HCT116 (cell line): ENCODE measurements at regions not wholly inside any gene's neighbourhood (a gene's known extent, or its start where the extent isn't known, plus 50 kb on each side); places are given as distances from the start of the nearest gene placed in this dataset.

Experiments used
- ATAC-seq: fragments of 200-7000 bp; cut with Tn5 transposase; 2 replicates; pipeline ENCODE4 v1.9.1; 2020; ENCODE audit warnings: mild to moderate bottlenecking, moderate library complexity
- BruUV-seq: library from RNA; stranded (reverse); fragments of 400-500 nt; replicated peaks from 2 replicates; lab custom pipeline; 2021; lab: Mats Ljungman, UMichigan
- CTCF ChIA-PET: fragments of 300-600 bp; sonication (Branson Sonifier 250); formaldehyde crosslinking; loops from one replicate; lab custom pipeline; 2021; ENCODE audit warnings: antibody characterized with exemption; lab: Charles Lee
- POLR2A ChIA-PET: fragments of 300-600, 350-600 bp; sonication (Branson Sonifier 250); formaldehyde crosslinking; loops from one replicate; lab custom pipeline; 2021; ENCODE audit warnings: antibody characterized with exemption; lab: Charles Lee
- RAD21 ChIA-PET, 2 experiments: fragments of 300-600 bp; sonication (Branson Sonifier 250); formaldehyde crosslinking; loops; one replicate each; lab custom pipeline; 2023; ENCODE audit warnings: low total read pairs in 2 of 2; ENCODE audit not compliant: uncharacterized antibody in 2 of 2, unreplicated experiment in 2 of 2, low non-redundant PET in 1 of 2; lab: Charles Lee
- DNase-seq: peaks from one replicate; pipeline ENCODE4 v3.0.0-alpha.2; 2010; ENCODE audit warnings: low read depth, low spot score
- H2AFZ ChIP-seq: fragments of 200-600 bp; shearing (Covaris generic), sonication (generic); 2 replicates; pipeline ENCODE4 v1.6.1; 2017; ENCODE audit warnings: low read depth, mixed run types, mixed read lengths, antibody characterized with exemption, low read length; ENCODE audit not compliant: poor library complexity, severe bottlenecking
- H3K27ac ChIP-seq: 2 replicates; pipeline ENCODE4 v1.5.1; 2012; ENCODE audit warnings: low read depth, low read length
- H3K27me3 ChIP-seq: fragments of 200-600 bp; sonication (generic); 2 replicates; pipeline ENCODE4 v1.6.1; 2016; ENCODE audit warnings: mixed run types, low read length, mixed read lengths; ENCODE audit not compliant: insufficient read depth
- H3K36me3 ChIP-seq, 2 experiments: fragments of 200-500 bp in 1 of 2; fragments of 200-600 bp in 1 of 2; sonication (Bioruptor generic) in 1 of 2; sonication (generic) in 1 of 2; 2 replicates each; pipeline versions ENCODE4 v1.5.1 to v1.6.1; 2014 to 2016; ENCODE audit warnings: low read length in 2 of 2, inconsistent platforms in 1 of 2, mixed read lengths in 1 of 2, mixed run types in 1 of 2; ENCODE audit not compliant: insufficient read depth in 2 of 2, control insufficient read depth in 1 of 2
- H3K4me1 ChIP-seq, 2 experiments: fragments of 200-600 bp in 1 of 2; sonication (generic) in 1 of 2; 2 replicates each; pipeline versions ENCODE4 v1.5.1 to v1.6.1; 2012 to 2017; ENCODE audit warnings: low read length in 2 of 2, inconsistent platforms in 1 of 2, mild to moderate bottlenecking in 1 of 2, mixed read lengths in 1 of 2, mixed run types in 1 of 2, moderate library complexity in 1 of 2; ENCODE audit not compliant: insufficient read depth in 2 of 2, control insufficient read depth in 1 of 2
- H3K4me2 ChIP-seq: fragments of 200-600 bp; sonication (generic); 2 replicates; pipeline ENCODE4 v1.6.1; 2017; ENCODE audit warnings: mixed run types, low read length, mixed read lengths
- H3K4me3 ChIP-seq, 2 experiments: fragments of 200-600 bp in 1 of 2; sonication (generic) in 1 of 2; replicated peaks in 1 of 2; 2 replicates each; pipeline ENCODE4 v1.5.1; 2011 to 2016; ENCODE audit warnings: low read length in 2 of 2, control low read depth in 1 of 2, low read depth in 1 of 2, mild to moderate bottlenecking in 1 of 2, mixed read lengths in 1 of 2, mixed run types in 1 of 2
- H3K79me2 ChIP-seq: fragments of 200-600 bp; sonication (generic); 2 replicates; pipeline ENCODE4 v1.6.1; 2017; ENCODE audit warnings: mild to moderate bottlenecking, mixed run types, low read length, moderate library complexity, mixed read lengths; ENCODE audit not compliant: insufficient read depth
- H3K9ac ChIP-seq: fragments of 200-600 bp; sonication (generic); 2 replicates; pipeline ENCODE4 v1.6.1; 2016; ENCODE audit warnings: low read length, mixed read lengths
- H3K9me2 ChIP-seq: fragments of 200-600 bp; sonication (generic), shearing (Covaris generic); 2 replicates; pipeline ENCODE4 v1.6.1; 2017; ENCODE audit warnings: mixed run types, mild to moderate bottlenecking, moderate library complexity; ENCODE audit not compliant: insufficient read depth
- H3K9me3 ChIP-seq, 2 experiments: fragments of 200-500 bp in 1 of 2; fragments of 200-600 bp in 1 of 2; sonication (Bioruptor generic) in 1 of 2; sonication (generic) in 1 of 2; 2 replicates each; pipeline ENCODE4 v1.6.1; 2014 to 2017; ENCODE audit warnings: low read length in 2 of 2, mixed read lengths in 2 of 2, inconsistent platforms in 1 of 2, low read depth in 1 of 2, mild to moderate bottlenecking in 1 of 2, mixed run types in 1 of 2, moderate library complexity in 1 of 2; ENCODE audit not compliant: control insufficient read depth in 1 of 2, insufficient read depth in 1 of 2
- H4K20me1 ChIP-seq: fragments of 200-600 bp; sonication (generic), shearing (Covaris generic); 2 replicates; pipeline ENCODE4 v1.6.1; 2017; ENCODE audit warnings: mixed run types, mild to moderate bottlenecking, moderate library complexity; ENCODE audit not compliant: insufficient read depth
- FOSL1 ChIP-seq: IDR thresholded peaks from 2 replicates; pipeline ENCODE4 v1.6.1; 2012; ENCODE audit warnings: low read depth
- POLR2AphosphoS5 ChIP-seq: IDR thresholded peaks from 2 replicates; pipeline ENCODE4 v1.6.1; 2011; ENCODE audit warnings: mild to moderate bottlenecking, low read depth, low read length, moderate library complexity
- RAD21 ChIP-seq: IDR thresholded peaks from 2 replicates; pipeline ENCODE4 v1.6.1; 2012; ENCODE audit warnings: low read depth, mild to moderate bottlenecking
- TCF7L2 ChIP-seq: IDR thresholded peaks from 2 replicates; pipeline ENCODE4 v1.7.0; 2011; ENCODE audit warnings: borderline replicate concordance, inconsistent platforms; ENCODE audit not compliant: insufficient read depth, insufficient read length; ENCODE audit errors: extremely low read depth
- YY1 ChIP-seq: IDR thresholded peaks from 2 replicates; pipeline ENCODE4 v1.6.1; 2011; ENCODE audit warnings: low read length, low read depth, moderate library complexity, mild to moderate bottlenecking; ENCODE audit not compliant: insufficient replicate concordance; ENCODE audit errors: extremely low read depth
- ZFX ChIP-seq: fragments of 450-650 bp; IDR thresholded peaks from 2 replicates; pipeline ENCODE4 v1.6.1; 2017
- ZNF274 ChIP-seq: fragments of 200-500 bp; sonication (Bioruptor generic); IDR thresholded peaks from 2 replicates; pipeline ENCODE4 v1.6.1; 2014; ENCODE audit warnings: mild to moderate bottlenecking, low read depth, low read length, inconsistent platforms
- intact Hi-C: fragments of 100-400 bp; cut with micrococcal nuclease; formaldehyde crosslinking; loops from 2 replicates; pipeline ENCODE4 v1.10.0; 2022
- TF ChIP-seq, protein P1 (sequence below): IDR thresholded peaks from 2 replicates; pipeline ENCODE4 v1.6.1; 2012
- TF ChIP-seq, protein P2 (sequence below): IDR thresholded peaks from 2 replicates; pipeline ENCODE4 v1.6.1; 2011; ENCODE audit warnings: mild to moderate bottlenecking, low read length, moderate library complexity; ENCODE audit not compliant: insufficient replicate concordance; ENCODE audit errors: extremely low read depth

DNA sequence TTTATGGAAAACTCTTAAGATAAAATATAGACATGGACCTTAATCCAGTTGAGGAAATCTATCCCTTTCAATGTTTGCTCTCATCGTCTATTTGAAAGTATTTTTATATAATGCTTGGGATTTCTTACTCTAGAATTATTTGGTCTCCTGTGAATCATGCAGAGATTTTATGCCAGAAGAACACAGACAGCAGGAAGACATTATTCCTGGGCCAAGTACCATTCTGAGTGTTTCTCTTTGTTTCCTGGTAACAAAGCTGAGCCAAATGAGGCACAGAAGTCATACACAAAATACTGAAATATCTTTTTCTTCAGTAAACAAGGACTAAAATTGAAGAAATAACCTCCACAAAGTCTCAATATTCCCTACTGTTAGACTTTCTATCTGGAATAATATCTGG lies 538.2 kb upstream of the EYS start (continued):
- no peak for TF ChIP-seq ZNF274
- TF ChIP-seq, protein P1, sequence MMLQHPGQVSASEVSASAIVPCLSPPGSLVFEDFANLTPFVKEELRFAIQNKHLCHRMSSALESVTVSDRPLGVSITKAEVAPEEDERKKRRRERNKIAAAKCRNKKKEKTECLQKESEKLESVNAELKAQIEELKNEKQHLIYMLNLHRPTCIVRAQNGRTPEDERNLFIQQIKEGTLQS, result no peak
- TF ChIP-seq, all 23 proteins: peak for 0

DNA sequence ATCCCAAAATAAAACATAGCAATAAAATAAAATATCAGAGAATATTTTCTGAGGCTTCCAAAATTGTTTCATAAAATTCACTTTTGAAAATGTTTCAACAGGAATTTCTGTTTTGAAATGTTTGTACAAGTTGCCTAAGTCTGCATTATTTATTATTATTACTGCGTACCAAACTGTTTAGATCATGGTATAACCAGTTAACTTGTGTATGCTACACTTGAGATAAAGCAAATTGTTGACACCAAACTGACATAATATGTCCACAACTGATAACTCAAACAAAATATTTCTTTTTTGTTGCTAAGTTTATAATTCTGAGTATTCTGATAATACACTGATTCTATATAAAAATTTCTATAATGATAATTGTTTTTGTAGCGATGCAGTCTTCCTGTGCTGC lies 531.8 kb upstream of the EYS start:
- ChIA-PET RAD21 (no interaction called here), CTCF (no interaction called here), POLR2A (no interaction called here)
- Histone ChIP-seq H3K9ac (no peak overlapping the region), H3K9me2 (no peaks in the 10 kb centered on the region), H3K4me2 (no peak overlapping the region), H3K27ac (no peak overlapping the region), H3K9me3 (peaks cover 0 to 10% of the 10 kb centered on the region in 2 experiments; a peak in 2 of 4 replicates), H3K27me3 (no peaks in the 10 kb centered on the region), H2AFZ (no peak overlapping the region), H3K79me2 (no peaks in the 10 kb centered on the region), H3K36me3 (no peaks in the 10 kb centered on the region), H3K4me3 (no peak overlapping the region), H4K20me1 (no peaks in the 10 kb centered on the region), H3K4me1 (no peaks in the 10 kb centered on the region; a peak in 1 of 4 replicates)
- ATAC-seq, result no peak
- TF ChIP-seq YY1, result no peak
- TF ChIP-seq, protein P2, sequence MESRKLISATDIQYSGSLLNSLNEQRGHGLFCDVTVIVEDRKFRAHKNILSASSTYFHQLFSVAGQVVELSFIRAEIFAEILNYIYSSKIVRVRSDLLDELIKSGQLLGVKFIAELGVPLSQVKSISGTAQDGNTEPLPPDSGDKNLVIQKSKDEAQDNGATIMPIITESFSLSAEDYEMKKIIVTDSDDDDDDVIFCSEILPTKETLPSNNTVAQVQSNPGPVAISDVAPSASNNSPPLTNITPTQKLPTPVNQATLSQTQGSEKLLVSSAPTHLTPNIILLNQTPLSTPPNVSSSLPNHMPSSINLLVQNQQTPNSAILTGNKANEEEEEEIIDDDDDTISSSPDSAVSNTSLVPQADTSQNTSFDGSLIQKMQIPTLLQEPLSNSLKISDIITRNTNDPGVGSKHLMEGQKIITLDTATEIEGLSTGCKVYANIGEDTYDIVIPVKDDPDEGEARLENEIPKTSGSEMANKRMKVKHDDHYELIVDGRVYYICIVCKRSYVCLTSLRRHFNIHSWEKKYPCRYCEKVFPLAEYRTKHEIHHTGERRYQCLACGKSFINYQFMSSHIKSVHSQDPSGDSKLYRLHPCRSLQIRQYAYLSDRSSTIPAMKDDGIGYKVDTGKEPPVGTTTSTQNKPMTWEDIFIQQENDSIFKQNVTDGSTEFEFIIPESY, result no peak
- BruUV-seq, result no TSS peak
- intact Hi-C loops, result no loop called here
- no peak for DNase-seq

DNA sequence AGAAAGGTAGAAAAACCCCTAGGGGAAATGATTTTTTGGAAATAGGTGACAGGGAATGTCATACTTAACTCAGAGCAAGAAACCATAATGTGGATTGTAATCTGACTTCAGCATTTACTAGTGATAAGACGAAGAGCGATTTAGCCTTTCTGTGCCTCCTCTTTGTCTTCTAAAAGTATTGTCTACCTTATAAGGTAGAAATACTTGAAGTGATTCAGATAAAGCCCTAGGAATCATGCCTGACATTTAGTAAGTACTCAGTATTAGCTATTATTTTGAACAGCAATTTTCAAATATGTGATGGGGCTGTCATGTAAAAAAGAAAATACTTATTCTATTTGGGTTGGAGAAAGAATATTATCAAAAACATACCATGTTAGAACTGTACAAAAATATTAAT lies 525.9 kb upstream of the EYS start:
- H3K4me2 ChIP-seq, result no peak overlapping the region
- H3K4me1 ChIP-seq, result no peaks in the 10 kb centered on the region; a peak in 1 of 4 replicates
- BruUV-seq, result no TSS peak
- DNase-seq, result no peak
- ATAC-seq, result no peak
- H3K27me3 ChIP-seq, result no peaks in the 10 kb centered on the region
- RAD21 ChIA-PET, result no interaction called here
- H3K36me3 ChIP-seq, result no peaks in the 10 kb centered on the region
- no peaks in the 10 kb centered on the region for H3K9me2 ChIP-seq
- intact Hi-C loops, result no loop called here
- TF ChIP-seq RAD21, result no peak
- TF ChIP-seq POLR2AphosphoS5, result no peak
- no peak for TF ChIP-seq TCF7L2
- no peak for TF ChIP-seq FOSL1
- TF ChIP-seq, protein P2, result no peak
- TF ChIP-seq ZFX, result no peak
- no peak overlapping the region for H3K9ac ChIP-seq
- H3K79me2 ChIP-seq, result no peaks in the 10 kb centered on the region
- H3K9me3 ChIP-seq, result peaks cover 9 to 18% of the 10 kb centered on the region in 2 experiments; a peak in 2 of 4 replicates
- POLR2A ChIA-PET, result no interaction called here
- H4K20me1 ChIP-seq, result no peaks in the 10 kb centered on the region
- CTCF ChIA-PET, result no interaction called here
- H3K27ac ChIP-seq, result no peak overlapping the region
- H3K4me3 ChIP-seq, result no peak overlapping the region
- no peak overlapping the region for H2AFZ ChIP-seq
